ENCODE measurements at regions not wholly inside any gene's neighbourhood (a gene's known extent, or its start where the extent isn't known, plus 50 kb on each side); places are given as distances from the start of the nearest gene placed in this dataset.

DNA sequence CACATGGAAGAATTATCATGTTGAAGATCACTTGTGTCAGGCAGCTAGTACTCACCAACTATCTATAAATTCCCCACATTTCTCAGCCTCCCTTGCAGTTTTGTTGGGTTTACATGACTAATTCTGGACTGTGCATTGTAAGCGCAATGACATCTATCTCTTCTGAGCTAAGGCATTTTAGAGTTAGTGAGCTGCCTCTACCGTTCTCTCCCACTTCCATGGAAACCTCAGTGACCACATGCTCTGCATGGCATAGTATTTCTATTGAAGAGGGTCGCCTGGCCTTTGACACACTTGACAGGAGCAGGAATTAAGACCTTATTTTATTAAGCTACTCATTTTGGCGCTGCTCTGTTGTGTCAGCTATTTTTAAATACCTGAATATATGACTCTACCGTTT is 67.5 kb upstream of the NPY2R start:
- TF ChIP-seq, protein P1, sequence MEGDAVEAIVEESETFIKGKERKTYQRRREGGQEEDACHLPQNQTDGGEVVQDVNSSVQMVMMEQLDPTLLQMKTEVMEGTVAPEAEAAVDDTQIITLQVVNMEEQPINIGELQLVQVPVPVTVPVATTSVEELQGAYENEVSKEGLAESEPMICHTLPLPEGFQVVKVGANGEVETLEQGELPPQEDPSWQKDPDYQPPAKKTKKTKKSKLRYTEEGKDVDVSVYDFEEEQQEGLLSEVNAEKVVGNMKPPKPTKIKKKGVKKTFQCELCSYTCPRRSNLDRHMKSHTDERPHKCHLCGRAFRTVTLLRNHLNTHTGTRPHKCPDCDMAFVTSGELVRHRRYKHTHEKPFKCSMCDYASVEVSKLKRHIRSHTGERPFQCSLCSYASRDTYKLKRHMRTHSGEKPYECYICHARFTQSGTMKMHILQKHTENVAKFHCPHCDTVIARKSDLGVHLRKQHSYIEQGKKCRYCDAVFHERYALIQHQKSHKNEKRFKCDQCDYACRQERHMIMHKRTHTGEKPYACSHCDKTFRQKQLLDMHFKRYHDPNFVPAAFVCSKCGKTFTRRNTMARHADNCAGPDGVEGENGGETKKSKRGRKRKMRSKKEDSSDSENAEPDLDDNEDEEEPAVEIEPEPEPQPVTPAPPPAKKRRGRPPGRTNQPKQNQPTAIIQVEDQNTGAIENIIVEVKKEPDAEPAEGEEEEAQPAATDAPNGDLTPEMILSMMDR (IDR thresholded peaks at IDR 0.05) = no peak
- TF ChIP-seq ZFX (IDR thresholded peaks at IDR 0.05; ENCODE audit: borderline replicate concordance) = no peak
